ENCODE measurements at regions not wholly inside any gene's neighbourhood (a gene's known extent, or its start where the extent isn't known, plus 50 kb on each side); places are given as distances from the start of the nearest gene placed in this dataset.

DNA sequence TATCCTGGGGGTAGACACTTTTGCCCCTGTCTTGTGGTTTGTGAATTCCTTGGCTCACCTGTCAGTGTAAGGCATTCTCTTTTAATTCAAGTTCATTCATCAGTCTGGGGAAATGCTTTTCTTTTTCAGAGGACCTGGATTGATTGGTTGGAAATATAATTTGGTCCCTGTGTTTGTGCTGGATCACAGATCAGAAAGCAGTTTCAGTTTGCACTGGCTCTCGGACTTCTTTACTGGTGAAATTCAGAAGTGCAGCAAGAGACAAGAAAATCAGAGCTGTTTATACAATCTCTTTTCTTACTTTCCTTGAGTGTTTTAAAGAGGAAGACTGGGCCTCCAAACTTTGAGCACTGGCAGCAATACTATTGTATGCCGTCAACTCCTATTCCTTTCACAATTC lies 161.8 kb upstream of the KCNJ16 start:
- no peak overlapping the region for H3K9ac ChIP-seq
- no peaks in the 10 kb centered on the region for H3F3A ChIP-seq (replicated peaks; ENCODE audit: insufficient read depth)
- TF ChIP-seq CHD2 (IDR thresholded peaks at IDR 0.05; ENCODE audit: low read length, partially characterized antibody) (no peak), EP300 (IDR thresholded peaks at IDR 0.05; ENCODE audit: borderline replicate concordance in 1 of 2, low read depth in 1 of 2, low read length in 1 of 2) (no peak), JUND (IDR thresholded peaks at IDR 0.05) (no peak), POLR2AphosphoS5 (IDR thresholded peaks at IDR 0.05; ENCODE audit: low read depth, low read length) (no peak), USF2 (IDR thresholded peaks at IDR 0.05; ENCODE audit: borderline replicate concordance, low read depth, low read length) (no peak), SMC3 (IDR thresholded peaks at IDR 0.05; ENCODE audit: low read depth, low read length) (no peak), TCF12 (IDR thresholded peaks at IDR 0.05) (no peak), MXI1 (IDR thresholded peaks at IDR 0.05; ENCODE audit: low read depth, low read length) (no peak), EZH2phosphoT487 (IDR thresholded peaks at IDR 0.05; ENCODE audit: borderline replicate concordance, low read depth) (no peak), MEF2A (IDR thresholded peaks at IDR 0.05; ENCODE audit: borderline replicate concordance, low read depth) (no peak), RFX5 (IDR thresholded peaks at IDR 0.05; ENCODE audit: low read length) (no peak), NFIC (IDR thresholded peaks at IDR 0.05; ENCODE audit: borderline replicate concordance) (no peak), GATA2 (CRISPR knock-in tag; IDR thresholded peaks at IDR 0.05) (no peak), FOXJ3 (CRISPR knock-in tag; IDR thresholded peaks at IDR 0.05) (no peak), RAD21 (IDR thresholded peaks at IDR 0.05; ENCODE audit: low read length) (no peak), TAF1 (IDR thresholded peaks at IDR 0.05; ENCODE audit: borderline replicate concordance, low read depth, low read length) (no peak), NRF1 (IDR thresholded peaks at IDR 0.05; ENCODE audit: low read depth, low read length) (no peak), TEAD4 (IDR thresholded peaks at IDR 0.05; ENCODE audit: borderline replicate concordance, insufficient read depth) (no peak)
- TF ChIP-seq, protein P1, sequence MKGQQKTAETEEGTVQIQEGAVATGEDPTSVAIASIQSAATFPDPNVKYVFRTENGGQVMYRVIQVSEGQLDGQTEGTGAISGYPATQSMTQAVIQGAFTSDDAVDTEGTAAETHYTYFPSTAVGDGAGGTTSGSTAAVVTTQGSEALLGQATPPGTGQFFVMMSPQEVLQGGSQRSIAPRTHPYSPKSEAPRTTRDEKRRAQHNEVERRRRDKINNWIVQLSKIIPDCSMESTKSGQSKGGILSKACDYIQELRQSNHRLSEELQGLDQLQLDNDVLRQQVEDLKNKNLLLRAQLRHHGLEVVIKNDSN (IDR thresholded peaks at IDR 0.05; ENCODE audit: borderline replicate concordance, low read depth) = no peak
- TF ChIP-seq, protein P2, sequence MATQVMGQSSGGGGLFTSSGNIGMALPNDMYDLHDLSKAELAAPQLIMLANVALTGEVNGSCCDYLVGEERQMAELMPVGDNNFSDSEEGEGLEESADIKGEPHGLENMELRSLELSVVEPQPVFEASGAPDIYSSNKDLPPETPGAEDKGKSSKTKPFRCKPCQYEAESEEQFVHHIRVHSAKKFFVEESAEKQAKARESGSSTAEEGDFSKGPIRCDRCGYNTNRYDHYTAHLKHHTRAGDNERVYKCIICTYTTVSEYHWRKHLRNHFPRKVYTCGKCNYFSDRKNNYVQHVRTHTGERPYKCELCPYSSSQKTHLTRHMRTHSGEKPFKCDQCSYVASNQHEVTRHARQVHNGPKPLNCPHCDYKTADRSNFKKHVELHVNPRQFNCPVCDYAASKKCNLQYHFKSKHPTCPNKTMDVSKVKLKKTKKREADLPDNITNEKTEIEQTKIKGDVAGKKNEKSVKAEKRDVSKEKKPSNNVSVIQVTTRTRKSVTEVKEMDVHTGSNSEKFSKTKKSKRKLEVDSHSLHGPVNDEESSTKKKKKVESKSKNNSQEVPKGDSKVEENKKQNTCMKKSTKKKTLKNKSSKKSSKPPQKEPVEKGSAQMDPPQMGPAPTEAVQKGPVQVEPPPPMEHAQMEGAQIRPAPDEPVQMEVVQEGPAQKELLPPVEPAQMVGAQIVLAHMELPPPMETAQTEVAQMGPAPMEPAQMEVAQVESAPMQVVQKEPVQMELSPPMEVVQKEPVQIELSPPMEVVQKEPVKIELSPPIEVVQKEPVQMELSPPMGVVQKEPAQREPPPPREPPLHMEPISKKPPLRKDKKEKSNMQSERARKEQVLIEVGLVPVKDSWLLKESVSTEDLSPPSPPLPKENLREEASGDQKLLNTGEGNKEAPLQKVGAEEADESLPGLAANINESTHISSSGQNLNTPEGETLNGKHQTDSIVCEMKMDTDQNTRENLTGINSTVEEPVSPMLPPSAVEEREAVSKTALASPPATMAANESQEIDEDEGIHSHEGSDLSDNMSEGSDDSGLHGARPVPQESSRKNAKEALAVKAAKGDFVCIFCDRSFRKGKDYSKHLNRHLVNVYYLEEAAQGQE (IDR thresholded peaks at IDR 0.05; ENCODE audit: low read depth, low read length) = no peak
- no peaks in the 10 kb centered on the region for H3K27me3 ChIP-seq (ENCODE audit: insufficient read depth)
- WGBS (ENCODE audit: low lambda C conversion rate) = 95% methylated on average over 2 of the region's 2 CpGs
- H3K4me2 ChIP-seq = no peak overlapping the region
- H3K79me2 ChIP-seq (ENCODE audit: insufficient read depth) = no peaks in the 10 kb centered on the region
- ChIA-PET CTCF (no interaction called here), POLR2A (no interaction called here)
- H3K9me3 ChIP-seq = no peaks in the 10 kb centered on the region
- H3K4me1 ChIP-seq (ENCODE audit: control insufficient read depth in 1 of 2, insufficient read depth in 2 of 2, low read depth in 1 of 2, low read length in 1 of 2) = peaks cover 0 to 2% of the 10 kb centered on the region in 2 experiments; a peak in 1 of 4 replicates
- H4K20me1 ChIP-seq (ENCODE audit: insufficient read depth) = no peaks in the 10 kb centered on the region
- H3K27ac ChIP-seq (ENCODE audit: low read depth in 2 of 2, low read length in 1 of 2) = no peak overlapping the region
- H3K9me2 ChIP-seq = no peaks in the 10 kb centered on the region
- no peak overlapping the region for H2AFZ ChIP-seq (ENCODE audit: low read depth)
- DNase-seq = no peak
- no peak overlapping the region for H3K4me3 ChIP-seq (ENCODE audit: low read depth in 2 of 2, low read length in 1 of 2)
- no peaks in the 10 kb centered on the region for H3K36me3 ChIP-seq (replicated peaks in 1 of 2; ENCODE audit: control insufficient read depth in 1 of 2, insufficient read depth in 2 of 2, low read length in 1 of 2)

Data from SK-N-SH (cell line).